ENCODE measurements at regions not wholly inside any gene's neighbourhood (a gene's known extent, or its start where the extent isn't known, plus 50 kb on each side); places are given as distances from the start of the nearest gene placed in this dataset.

GRCh38 chr1:209427811-209428210, 155.7 kb upstream of the CAMK1G start:
- TF ChIP-seq CTCF (conservative IDR thresholded peaks at IDR 0.05; ENCODE audit: low read depth in 2 of 2) (no peak), CREB1 (CRISPR knock-in tag; IDR thresholded peaks at IDR 0.05; ENCODE audit: low read depth) (no peak)

Data from GM23338 (cell line).